ENCODE measurements at regions not wholly inside any gene's neighbourhood (a gene's known extent, or its start where the extent isn't known, plus 50 kb on each side); places are given as distances from the start of the nearest gene placed in this dataset.

GRCh38 chr11:36744375-36745168 lies 146.5 kb upstream of the RAG2 start (continued):
- TF ChIP-seq DZIP1 (CRISPR knock-in tag; IDR thresholded peaks at IDR 0.05): no peak
- no peak for TF ChIP-seq JARID2 (CRISPR knock-in tag; IDR thresholded peaks at IDR 0.05; ENCODE audit: insufficient replicate concordance)

- intact Hi-C loops (cut with micrococcal nuclease; ENCODE audit: unreplicated experiment) (no loop called here), in situ Hi-C loops (cut with HindIII; ENCODE audit: extremely low pct_ligation_motif_present, low pct_unique_long_range_greater_than_20kb) (no loop called here)
- CTCF ChIA-PET (ENCODE audit: low intra/inter-chr PET ratio, low total read pairs): interaction anchor here (6.4 kb wide), 1 partner anchor 40 kb away, joined by 106 read pairs; no protein-coding TSS in a partner anchor
- no peaks in the 10 kb centered on the region for H3K36me3 ChIP-seq (replicated peaks in 1 of 2; ENCODE audit: control insufficient read depth in 1 of 2, insufficient read depth in 2 of 2, low read length in 2 of 2)
- H3K9me3 ChIP-seq (ENCODE audit: low read length): no peaks in the 10 kb centered on the region
- TF ChIP-seq SMAD1 (CRISPR knock-in tag; IDR thresholded peaks at IDR 0.05; ENCODE audit: borderline replicate concordance, low read depth) (no peak), CHD2 (IDR thresholded peaks at IDR 0.05; ENCODE audit: low read depth, low read length) (no peak), TRAFD1 (CRISPR knock-in tag; IDR thresholded peaks at IDR 0.05; ENCODE audit: borderline replicate concordance) (no peak), ZBTB7B (CRISPR knock-in tag; IDR thresholded peaks at IDR 0.05) (no peak)
- H2AFZ ChIP-seq (ENCODE audit: low read length): no peak overlapping the region
- no peak overlapping the region for H3K27ac ChIP-seq (ENCODE audit: extremely low read length, insufficient read depth, low read length)
- DNase-seq (ENCODE audit: low spot score): no peak
- POLR2A ChIA-PET: no interaction called here
- ATAC-seq: no peak
- WGBS (ENCODE audit: low lambda C conversion rate): 7% methylated on average over 2 of the region's 2 CpGs
- H3K9ac ChIP-seq (ENCODE audit: insufficient read depth, low read depth, low read length): no peak overlapping the region
- no peak for FAIRE-seq
- H3K4me2 ChIP-seq (ENCODE audit: low read depth, low read length): no peak overlapping the region
- H3K4me3 ChIP-seq (replicated peaks in 1 of 3; ENCODE audit: insufficient read depth in 1 of 3, low read depth in 2 of 3, low read length in 3 of 3): no peak overlapping the region
- no peaks in the 10 kb centered on the region for H3K4me1 ChIP-seq (ENCODE audit: insufficient read depth, low read length)
- H4K20me1 ChIP-seq (ENCODE audit: insufficient read depth, low read length): no peaks in the 10 kb centered on the region
- no peaks in the 10 kb centered on the region for H3K79me2 ChIP-seq (ENCODE audit: insufficient read depth, low read length)
- H3K27me3 ChIP-seq (ENCODE audit: control insufficient read depth in 1 of 2, insufficient read depth in 2 of 2, low read length in 2 of 2): no peaks in the 10 kb centered on the region
- BruUV-seq (replicated peaks): no TSS peak
Observed at GRCh38 chr11:36743039-36743438, 145.0 kb upstream of the RAG2 start.

All from HepG2 (cell line).